HFFc6 (cell line): ENCODE measurements at regions not wholly inside any gene's neighbourhood (a gene's known extent, or its start where the extent isn't known, plus 50 kb on each side); places are given as distances from the start of the nearest gene placed in this dataset.

Experiments used
- DNase-seq: peaks from one replicate; pipeline ENCODE4 v3.0.0-alpha.2; 2018
- H3K27ac Mint-ChIP-seq: 2 replicates; pipeline ENCODE4 v1.8.0; 2020; ENCODE audit warnings: mild to moderate bottlenecking, mixed read lengths
- H3K27me3 Mint-ChIP-seq: 2 replicates; pipeline ENCODE4 v1.8.0; 2021; ENCODE audit warnings: mild to moderate bottlenecking, moderate library complexity, mixed read lengths; ENCODE audit not compliant: insufficient read depth
- H3K36me3 Mint-ChIP-seq: 2 replicates; pipeline ENCODE4 v1.8.0; 2021; ENCODE audit warnings: low read depth, mixed read lengths
- H3K4me1 Mint-ChIP-seq: 2 replicates; pipeline ENCODE4 v1.8.0; 2020; ENCODE audit warnings: low read depth, mixed read lengths
- H3K4me3 Mint-ChIP-seq: 2 replicates; pipeline ENCODE4 v1.8.0; 2020; ENCODE audit warnings: mild to moderate bottlenecking, moderate library complexity, mixed read lengths
- H3K9me3 Mint-ChIP-seq: 2 replicates; pipeline ENCODE4 v1.8.0; 2020; ENCODE audit warnings: mild to moderate bottlenecking, mixed read lengths
- CTCF ChIP-seq: fragments of 200-600 bp; sonication (generic); IDR thresholded peaks from 2 replicates; pipeline ENCODE4 v1.5.0; 2021; ENCODE audit warnings: antibody characterized with exemption, mild to moderate bottlenecking

- Mint-ChIP-seq H3K27ac (no peak overlapping the region), H3K36me3 (no peaks in the 10 kb centered on the region), H3K4me1 (no peaks in the 10 kb centered on the region), H3K4me3 (no peak overlapping the region), H3K9me3 (peaks cover 10% of the 10 kb centered on the region), H3K27me3 (no peaks in the 10 kb centered on the region; the same call in 1 of the 2 replicates)
- DNase-seq = no peak
- TF ChIP-seq CTCF = no peak
These were observed 307.7 kb upstream of the MEF2C start for GRCh38 chr5:89190515-89191265.

- Mint-ChIP-seq H3K27ac (no peak overlapping the region), H3K4me3 (no peak overlapping the region), H3K36me3 (no peaks in the 10 kb centered on the region), H3K27me3 (no peaks in the 10 kb centered on the region), H3K4me1 (no peaks in the 10 kb centered on the region), H3K9me3 (no peaks in the 10 kb centered on the region)
- no peak for DNase-seq
- TF ChIP-seq CTCF = no peak
These were observed 305.0 kb upstream of the MEF2C start for GRCh38 chr5:89187883-89188465.

GRCh38 chr5:89187268-89187667 lies 304.3 kb upstream of the MEF2C start:
- Mint-ChIP-seq H3K4me3 (no peak overlapping the region), H3K36me3 (no peaks in the 10 kb centered on the region)

GRCh38 chr5:89181546-89181945 lies 298.6 kb upstream of the MEF2C start:
- no peaks in the 10 kb centered on the region for H3K36me3 Mint-ChIP-seq
- peaks cover 3% of the 10 kb centered on the region; the same call in 1 of the 2 replicates for H3K27me3 Mint-ChIP-seq
- TF ChIP-seq CTCF = no peak
- H3K4me3 Mint-ChIP-seq = no peak overlapping the region
- no peak overlapping the region for H3K27ac Mint-ChIP-seq
- H3K9me3 Mint-ChIP-seq = no peaks in the 10 kb centered on the region
- DNase-seq = no peak
- H3K4me1 Mint-ChIP-seq = no peaks in the 10 kb centered on the region

More at GRCh38 chr5:89187268-89187667, 304.3 kb upstream of the MEF2C start:
- TF ChIP-seq CTCF = no peak
- Mint-ChIP-seq H3K4me1 (no peaks in the 10 kb centered on the region), H3K27me3 (no peaks in the 10 kb centered on the region), H3K9me3 (no peaks in the 10 kb centered on the region), H3K27ac (no peak overlapping the region)
- DNase-seq = no peak

- TF ChIP-seq CTCF = no peak
- Mint-ChIP-seq H3K9me3 (no peaks in the 10 kb centered on the region), H3K27me3 (peaks cover 3% of the 10 kb centered on the region; the same call in 1 of the 2 replicates), H3K4me1 (no peaks in the 10 kb centered on the region), H3K36me3 (no peaks in the 10 kb centered on the region), H3K4me3 (no peak overlapping the region), H3K27ac (no peak overlapping the region)
- DNase-seq = no peak
These were observed 296.7 kb upstream of the MEF2C start for GRCh38 chr5:89179731-89180130.
